SK-N-SH (cell line): ENCODE measurements at regions not wholly inside any gene's neighbourhood (a gene's known extent, or its start where the extent isn't known, plus 50 kb on each side); places are given as distances from the start of the nearest gene placed in this dataset.

Experiments
- CTCF ChIA-PET: fragments of 300-600, 350-600 bp; formaldehyde crosslinking; extraction: SDS; loops from one replicate; lab custom pipeline; 2021; lab: Yijun Ruan, JAX
- POLR2A ChIA-PET: fragments of 350-600 bp; sonication (Branson Sonifier 250); formaldehyde crosslinking; extraction: SDS; loops from one replicate; lab custom pipeline; 2020; ENCODE audit warnings: antibody characterized with exemption, inconsistent platforms; lab: Yijun Ruan, JAX
- DNase-seq: peaks from one replicate; pipeline ENCODE4 v3.0.0; 2012
- H2AFZ ChIP-seq: fragments of 200-600 bp; sonication (generic); 2 replicates; pipeline ENCODE4 v1.8.1; 2016; ENCODE audit warnings: antibody characterized with exemption, mild to moderate bottlenecking, low read depth
- H3F3A ChIP-seq: fragments of 200-600 bp; sonication (generic); replicated peaks from 2 replicates; pipeline ENCODE3; 2016; ENCODE audit warnings: antibody characterized with exemption, mild to moderate bottlenecking; ENCODE audit not compliant: insufficient read depth
- H3K27ac ChIP-seq, 2 experiments: fragments of 200-500 bp in 1 of 2; fragments of 200-600 bp in 1 of 2; sonication (Bioruptor generic) in 1 of 2; sonication (generic), shearing (Covaris generic) in 1 of 2; 2 replicates each; pipeline versions ENCODE4 v1.5.1 to v1.6.1; 2014 to 2016; ENCODE audit warnings: low read depth in 2 of 2, inconsistent platforms in 1 of 2, low read length in 1 of 2, mild to moderate bottlenecking in 1 of 2, mixed read lengths in 1 of 2
- H3K27me3 ChIP-seq: fragments of 200-600 bp; sonication (generic), shearing (Covaris generic); 2 replicates; pipeline ENCODE4 v1.6.1; 2016; ENCODE audit warnings: mixed run types; ENCODE audit not compliant: insufficient read depth
- H3K36me3 ChIP-seq, 2 experiments: fragments of 200-500 bp in 1 of 2; fragments of 200-600 bp in 1 of 2; sonication (Bioruptor generic) in 1 of 2; sonication (generic) in 1 of 2; replicated peaks in 1 of 2; 2 replicates each; pipeline versions ENCODE3 to v1.5.1; 2014 to 2016; ENCODE audit warnings: low read length in 1 of 2, mild to moderate bottlenecking in 1 of 2; ENCODE audit not compliant: insufficient read depth in 2 of 2, control insufficient read depth in 1 of 2
- H3K4me1 ChIP-seq, 2 experiments: fragments of 200-500 bp in 1 of 2; fragments of 200-600 bp in 1 of 2; sonication (Bioruptor generic) in 1 of 2; sonication (generic), shearing (Covaris generic) in 1 of 2; 2 replicates each; pipeline versions ENCODE4 v1.5.1 to v1.6.1; 2014 to 2016; ENCODE audit warnings: low read depth in 1 of 2, low read length in 1 of 2, mixed run types in 1 of 2; ENCODE audit not compliant: insufficient read depth in 2 of 2, control insufficient read depth in 1 of 2
- H3K4me2 ChIP-seq: fragments of 200-600 bp; sonication (generic), shearing (Covaris generic); 2 replicates; pipeline ENCODE4 v1.6.1; 2017; ENCODE audit warnings: mixed run types
- H3K4me3 ChIP-seq, 2 experiments: fragments of 200-500 bp in 1 of 2; fragments of 200-600 bp in 1 of 2; sonication (Bioruptor generic) in 1 of 2; sonication (generic), shearing (Covaris generic) in 1 of 2; 2 replicates each; pipeline versions ENCODE4 v1.5.1 to v1.8.1; 2014 to 2016; ENCODE audit warnings: low read depth in 2 of 2, inconsistent platforms in 1 of 2, low read length in 1 of 2, mild to moderate bottlenecking in 1 of 2, mixed read lengths in 1 of 2, moderate library complexity in 1 of 2
- H3K79me2 ChIP-seq: fragments of 200-600 bp; sonication (generic); 2 replicates; pipeline ENCODE4 v1.8.1; 2017; ENCODE audit warnings: mild to moderate bottlenecking; ENCODE audit not compliant: insufficient read depth
- H3K9ac ChIP-seq: fragments of 200-600 bp; sonication (generic); 2 replicates; pipeline ENCODE4 v1.6.1; 2017; ENCODE audit warnings: mixed run types
- H3K9me2 ChIP-seq: fragments of 200-600 bp; sonication (generic); 2 replicates; pipeline ENCODE4 v1.6.1; 2017; ENCODE audit warnings: mixed run types
- H3K9me3 ChIP-seq: fragments of 200-600 bp; sonication (generic); 2 replicates; pipeline ENCODE4 v1.6.1; 2017; ENCODE audit warnings: mixed run types, mild to moderate bottlenecking, moderate library complexity
- H4K20me1 ChIP-seq: fragments of 200-600 bp; sonication (generic); 2 replicates; pipeline ENCODE4 v1.6.1; 2017; ENCODE audit warnings: mild to moderate bottlenecking, mixed run types; ENCODE audit not compliant: insufficient read depth
- ELF1 ChIP-seq: IDR thresholded peaks from 2 replicates; pipeline ENCODE4 v1.4.0; 2012
- EP300 ChIP-seq, 2 experiments: IDR thresholded peaks; 2 replicates each; pipeline versions ENCODE4 v1.4.0 to v1.6.1; 2012; ENCODE audit warnings: borderline replicate concordance in 1 of 2, low read depth in 1 of 2, low read length in 1 of 2
- FOSL2 ChIP-seq: IDR thresholded peaks from 2 replicates; pipeline ENCODE4 v1.4.0; 2012; ENCODE audit warnings: low read depth, mild to moderate bottlenecking, moderate library complexity, borderline replicate concordance
- FOXM1 ChIP-seq: IDR thresholded peaks from 2 replicates; pipeline ENCODE4 v1.4.0; 2012; ENCODE audit warnings: low read depth, mild to moderate bottlenecking
- GABPA ChIP-seq: IDR thresholded peaks from 2 replicates; pipeline ENCODE4 v1.4.0; 2012; ENCODE audit warnings: low read depth, mild to moderate bottlenecking
- JUND ChIP-seq: IDR thresholded peaks from 2 replicates; pipeline ENCODE4 v1.4.0; 2012
- NFIC ChIP-seq: IDR thresholded peaks from 2 replicates; pipeline ENCODE4 v1.4.0; 2012; ENCODE audit warnings: borderline replicate concordance
- POLR2AphosphoS5 ChIP-seq: IDR thresholded peaks from 2 replicates; pipeline ENCODE4 v1.6.1; 2012; ENCODE audit warnings: low read depth, low read length
- RFX5 ChIP-seq: IDR thresholded peaks from 2 replicates; pipeline ENCODE4 v1.6.1; 2012; ENCODE audit warnings: mild to moderate bottlenecking, improper control_type of control experiment, low read length
- RXRA ChIP-seq: IDR thresholded peaks from 2 replicates; pipeline ENCODE4 v1.4.0; 2012; ENCODE audit warnings: low read depth, mild to moderate bottlenecking, borderline replicate concordance
- TCF12 ChIP-seq: IDR thresholded peaks from 2 replicates; pipeline ENCODE4 v1.4.0; 2012
- TEAD4 ChIP-seq: IDR thresholded peaks from 2 replicates; pipeline ENCODE4 v1.4.0; 2012; ENCODE audit warnings: mild to moderate bottlenecking, borderline replicate concordance; ENCODE audit not compliant: insufficient read depth
- WGBS: methylation state at CpG from one replicate; pipeline ENCODE4 v1.1.6; 2017; ENCODE audit warnings: low lambda C conversion rate; 5-methylcytosine and 5-hydroxymethylcytosine counted together
- TF ChIP-seq, protein P1 (sequence below): IDR thresholded peaks from 2 replicates; pipeline ENCODE4 v1.4.0; 2012; ENCODE audit warnings: low read depth, borderline replicate concordance
- TF ChIP-seq, protein P2 (sequence below): fragments of 150-350 bp; IDR thresholded peaks from 2 replicates; pipeline ENCODE4 v1.6.1; 2017; ENCODE audit warnings: antibody characterized with exemption, low read length, low read depth, borderline replicate concordance
- TF ChIP-seq, protein P3 (sequence below): IDR thresholded peaks from 2 replicates; pipeline ENCODE4; 2012
- TF ChIP-seq, protein P4 (sequence below): IDR thresholded peaks from 2 replicates; pipeline ENCODE4 v1.4.0; 2012; ENCODE audit warnings: low read depth, borderline replicate concordance

DNA sequence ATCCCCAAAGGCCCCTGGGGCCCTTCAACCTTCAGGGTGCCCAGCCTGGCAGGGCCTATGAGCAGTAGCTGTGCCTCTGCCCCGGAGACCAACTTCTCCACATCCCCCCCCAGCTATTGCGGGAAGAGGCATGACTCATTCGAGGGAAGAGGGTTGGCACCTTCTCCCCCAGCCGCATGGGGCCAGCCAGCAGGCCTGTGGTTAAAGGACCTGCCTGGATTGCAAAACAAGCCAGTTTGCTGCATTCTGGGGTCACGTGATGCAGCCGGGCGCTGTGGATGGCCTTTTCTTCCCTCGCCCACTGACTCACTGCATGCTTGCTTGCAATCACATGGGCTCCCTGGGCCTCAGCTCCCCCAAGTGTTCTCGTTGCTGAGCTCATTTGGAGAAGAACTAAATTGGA lies 182.5 kb downstream of the MAFB start:
- Histone ChIP-seq H3K9me2 (no peaks in the 10 kb centered on the region), H3K9me3 (no peaks in the 10 kb centered on the region), H3K27me3 (no peaks in the 10 kb centered on the region), H3K4me1 (peaks cover 0 to 4% of the 10 kb centered on the region in 2 experiments; a peak in 2 of 4 replicates), H2AFZ (no peak overlapping the region), H3K9ac (no peak overlapping the region), H4K20me1 (no peaks in the 10 kb centered on the region), H3K79me2 (no peaks in the 10 kb centered on the region), H3F3A (no peaks in the 10 kb centered on the region), H3K4me2 (no peak overlapping the region), H3K36me3 (no peaks in the 10 kb centered on the region), H3K4me3 (no peak overlapping the region), H3K27ac (no peak overlapping the region)
- WGBS = 34% methylated on average over 3 of the region's 9 CpGs
- no peak for TF ChIP-seq RFX5
- TF ChIP-seq TCF12 = peak; percentile 82
- peak in 1 of 2 experiments; percentile 76; a peak in 1 of 4 replicates for TF ChIP-seq EP300 (IDR thresholded peaks at IDR 0.05; ENCODE audit: borderline replicate concordance in 1 of 2, low read depth in 1 of 2, low read length in 1 of 2)
- peak; percentile 55; the same call in 1 of the 2 replicates for TF ChIP-seq RXRA
- no peak for TF ChIP-seq FOXM1
- peak; percentile 84 for TF ChIP-seq NFIC
- TF ChIP-seq, protein P1, sequence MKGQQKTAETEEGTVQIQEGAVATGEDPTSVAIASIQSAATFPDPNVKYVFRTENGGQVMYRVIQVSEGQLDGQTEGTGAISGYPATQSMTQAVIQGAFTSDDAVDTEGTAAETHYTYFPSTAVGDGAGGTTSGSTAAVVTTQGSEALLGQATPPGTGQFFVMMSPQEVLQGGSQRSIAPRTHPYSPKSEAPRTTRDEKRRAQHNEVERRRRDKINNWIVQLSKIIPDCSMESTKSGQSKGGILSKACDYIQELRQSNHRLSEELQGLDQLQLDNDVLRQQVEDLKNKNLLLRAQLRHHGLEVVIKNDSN = peak; percentile 95
- TF ChIP-seq, protein P2, sequence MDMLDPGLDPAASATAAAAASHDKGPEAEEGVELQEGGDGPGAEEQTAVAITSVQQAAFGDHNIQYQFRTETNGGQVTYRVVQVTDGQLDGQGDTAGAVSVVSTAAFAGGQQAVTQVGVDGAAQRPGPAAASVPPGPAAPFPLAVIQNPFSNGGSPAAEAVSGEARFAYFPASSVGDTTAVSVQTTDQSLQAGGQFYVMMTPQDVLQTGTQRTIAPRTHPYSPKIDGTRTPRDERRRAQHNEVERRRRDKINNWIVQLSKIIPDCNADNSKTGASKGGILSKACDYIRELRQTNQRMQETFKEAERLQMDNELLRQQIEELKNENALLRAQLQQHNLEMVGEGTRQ = 0 out of 2 replicates have a peak, but pooled peaks have one; percentile 45
- TF ChIP-seq POLR2AphosphoS5 = peak; percentile 44; the same call in 1 of the 2 replicates
- TF ChIP-seq, protein P3, sequence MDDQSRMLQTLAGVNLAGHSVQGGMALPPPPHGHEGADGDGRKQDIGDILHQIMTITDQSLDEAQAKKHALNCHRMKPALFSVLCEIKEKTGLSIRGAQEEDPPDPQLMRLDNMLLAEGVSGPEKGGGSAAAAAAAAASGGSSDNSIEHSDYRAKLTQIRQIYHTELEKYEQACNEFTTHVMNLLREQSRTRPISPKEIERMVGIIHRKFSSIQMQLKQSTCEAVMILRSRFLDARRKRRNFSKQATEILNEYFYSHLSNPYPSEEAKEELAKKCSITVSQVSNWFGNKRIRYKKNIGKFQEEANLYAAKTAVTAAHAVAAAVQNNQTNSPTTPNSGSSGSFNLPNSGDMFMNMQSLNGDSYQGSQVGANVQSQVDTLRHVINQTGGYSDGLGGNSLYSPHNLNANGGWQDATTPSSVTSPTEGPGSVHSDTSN = peak; percentile 52
- TF ChIP-seq ELF1 = no peak
- peak; percentile 83 for TF ChIP-seq JUND
- TF ChIP-seq TEAD4 = no peak
- TF ChIP-seq GABPA = no peak
- peak; percentile 85 for TF ChIP-seq FOSL2
- TF ChIP-seq, protein P4, sequence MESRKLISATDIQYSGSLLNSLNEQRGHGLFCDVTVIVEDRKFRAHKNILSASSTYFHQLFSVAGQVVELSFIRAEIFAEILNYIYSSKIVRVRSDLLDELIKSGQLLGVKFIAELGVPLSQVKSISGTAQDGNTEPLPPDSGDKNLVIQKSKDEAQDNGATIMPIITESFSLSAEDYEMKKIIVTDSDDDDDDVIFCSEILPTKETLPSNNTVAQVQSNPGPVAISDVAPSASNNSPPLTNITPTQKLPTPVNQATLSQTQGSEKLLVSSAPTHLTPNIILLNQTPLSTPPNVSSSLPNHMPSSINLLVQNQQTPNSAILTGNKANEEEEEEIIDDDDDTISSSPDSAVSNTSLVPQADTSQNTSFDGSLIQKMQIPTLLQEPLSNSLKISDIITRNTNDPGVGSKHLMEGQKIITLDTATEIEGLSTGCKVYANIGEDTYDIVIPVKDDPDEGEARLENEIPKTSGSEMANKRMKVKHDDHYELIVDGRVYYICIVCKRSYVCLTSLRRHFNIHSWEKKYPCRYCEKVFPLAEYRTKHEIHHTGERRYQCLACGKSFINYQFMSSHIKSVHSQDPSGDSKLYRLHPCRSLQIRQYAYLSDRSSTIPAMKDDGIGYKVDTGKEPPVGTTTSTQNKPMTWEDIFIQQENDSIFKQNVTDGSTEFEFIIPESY = 0 out of 2 replicates have a peak, but pooled peaks have one; percentile 33
- DNase-seq = no peak
- ChIA-PET CTCF (no interaction called here), POLR2A (no interaction called here)
